IPS DF 6.9 (cell line): ENCODE measurements at regions not wholly inside any gene's neighbourhood (a gene's known extent, or its start where the extent isn't known, plus 50 kb on each side); places are given as distances from the start of the nearest gene placed in this dataset.

Experiments
- DNase-seq: peaks from one replicate; pipeline ENCODE4 v3.0.0-alpha.2; 2013; ENCODE audit warnings: low read depth, low spot score
- H3K27ac ChIP-seq: one replicate; pipeline ENCODE4 v1.5.1; 2013; ENCODE audit warnings: low read length, control low read depth
- H3K27me3 ChIP-seq: 2 replicates; pipeline ENCODE4 v1.6.1; 2013; ENCODE audit warnings: mild to moderate bottlenecking, low read length; ENCODE audit not compliant: control insufficient read depth, insufficient read depth
- H3K36me3 ChIP-seq: 2 replicates; pipeline ENCODE4 v1.6.1; 2013; ENCODE audit warnings: low read length; ENCODE audit not compliant: control insufficient read depth, insufficient read depth
- H3K4me1 ChIP-seq: 2 replicates; pipeline ENCODE4 v1.6.1; 2013; ENCODE audit warnings: low read length; ENCODE audit not compliant: control insufficient read depth, insufficient read depth
- H3K4me3 ChIP-seq: 2 replicates; pipeline ENCODE4 v1.5.1; 2013; ENCODE audit warnings: mild to moderate bottlenecking, low read length
- H3K9me3 ChIP-seq: 2 replicates; pipeline ENCODE4 v1.6.1; 2013; ENCODE audit warnings: low read length, inconsistent platforms; ENCODE audit not compliant: control insufficient read depth, insufficient read depth
- WGBS: extraction: QIAGEN DNeasy Blood & Tissue Kit; methylation state at CpG from one replicate; pipeline ENCODE4 v1.1.7; 2013; ENCODE audit warnings: mixed read lengths, missing lambda C conversion rate; ENCODE audit not compliant: insufficient read length, insufficient coverage; 5-methylcytosine and 5-hydroxymethylcytosine counted together

DNA sequence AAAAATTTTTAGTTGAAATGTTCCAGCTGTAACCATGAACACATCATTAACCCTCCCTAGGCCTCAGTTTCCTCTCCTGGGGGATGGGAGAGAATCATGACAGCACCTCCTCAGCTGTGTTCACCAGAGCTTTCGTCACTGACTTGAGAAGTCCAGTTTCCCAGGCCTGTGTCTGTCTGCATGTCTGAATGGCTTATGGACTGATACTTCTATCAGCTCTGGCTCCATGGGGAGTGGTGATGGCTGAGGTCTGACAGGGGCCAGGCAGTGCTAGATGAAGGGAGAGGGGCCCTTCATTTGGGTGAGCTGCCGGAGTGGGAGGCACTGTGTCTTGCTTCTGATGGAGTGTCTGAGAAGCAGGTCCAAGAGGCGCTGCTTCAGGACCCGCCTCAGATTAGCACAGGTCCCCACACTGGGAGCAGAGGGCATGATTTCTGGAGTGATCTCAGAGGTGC lies 192.9 kb downstream of the PTPN20 start:
- Histone ChIP-seq H3K36me3 (no peaks in the 10 kb centered on the region), H3K27me3 (no peaks in the 10 kb centered on the region), H3K4me3 (no peak overlapping the region), H3K4me1 (no peaks in the 10 kb centered on the region), H3K9me3 (no peaks in the 10 kb centered on the region), H3K27ac (no peak overlapping the region)
- no peak for DNase-seq
- no CpG with 5 or more reads among the region's 4 CpGs for WGBS

DNA sequence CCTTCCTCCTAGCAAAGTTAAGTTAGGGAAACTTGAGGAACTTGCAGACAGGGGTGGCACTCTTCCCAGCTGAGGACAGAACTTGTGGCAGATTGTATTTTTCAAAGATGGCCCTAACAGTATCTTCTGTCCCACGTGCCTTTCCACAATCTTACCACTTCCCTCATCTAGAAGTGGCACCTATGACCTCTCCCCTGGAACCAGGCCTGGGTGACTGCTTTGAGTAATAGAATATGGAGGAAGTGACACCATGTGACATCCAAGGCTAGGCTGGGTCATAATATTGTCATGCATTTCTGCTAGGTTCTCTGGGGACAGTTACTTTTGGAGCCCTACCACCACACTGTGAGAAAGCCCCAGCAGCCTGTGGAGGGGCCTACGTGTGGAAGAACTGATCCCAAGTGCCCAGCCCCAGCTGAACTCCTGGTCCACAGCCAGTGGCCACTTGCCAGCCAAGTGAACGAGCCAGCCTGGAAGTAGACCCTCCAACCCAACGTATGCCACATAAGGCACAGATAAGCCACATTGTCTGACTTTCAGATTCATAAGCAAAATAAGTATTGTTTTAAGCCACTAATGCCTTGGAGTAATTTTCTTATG lies 193.7 kb downstream of the PTPN20 start:
- H3K4me3 ChIP-seq, result no peak overlapping the region
- no peak overlapping the region for H3K27ac ChIP-seq
- no peaks in the 10 kb centered on the region for H3K4me1 ChIP-seq
- no peak for DNase-seq
- no peaks in the 10 kb centered on the region for H3K36me3 ChIP-seq
- no peaks in the 10 kb centered on the region for H3K9me3 ChIP-seq
- no CpG with 5 or more reads among the region's 4 CpGs for WGBS
- H3K27me3 ChIP-seq, result no peaks in the 10 kb centered on the region

DNA sequence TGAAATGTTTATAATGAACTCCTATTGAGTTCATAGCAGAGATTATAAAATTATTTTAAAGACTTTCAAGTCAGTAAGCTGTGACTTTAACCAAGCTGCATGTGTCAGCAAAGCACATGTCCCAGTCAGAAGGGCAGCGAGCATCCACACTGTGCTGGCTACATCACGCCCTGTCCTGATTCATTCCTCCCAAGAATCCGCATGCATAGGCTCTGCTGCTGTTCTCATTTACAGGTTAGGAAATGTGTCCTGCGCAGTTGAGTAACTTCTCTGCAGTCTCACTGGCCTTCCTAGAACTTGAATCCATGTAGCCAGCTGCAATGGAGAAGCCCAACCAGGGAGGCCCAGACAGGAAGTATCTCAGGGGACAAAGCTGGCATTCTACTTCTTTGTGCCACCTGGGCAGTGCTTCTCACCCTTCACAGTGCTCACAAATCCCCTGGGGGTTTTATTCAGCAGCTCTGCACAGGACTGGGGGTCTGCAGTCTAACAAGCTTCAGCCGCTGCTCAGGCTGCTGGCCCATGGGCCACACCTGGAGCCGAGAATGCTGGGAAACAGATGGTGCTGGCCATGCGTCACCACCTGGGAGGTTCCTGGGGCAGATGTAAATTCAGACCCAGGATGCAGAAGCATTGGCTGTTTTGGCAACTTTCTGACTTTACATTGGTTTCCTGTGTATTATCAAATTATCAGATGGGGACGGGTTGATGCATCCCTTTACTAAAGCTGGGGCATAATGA lies 192.8 kb upstream of the GDF10 start:
- H3K9me3 ChIP-seq, result no peaks in the 10 kb centered on the region
- no CpG with 5 or more reads among the region's 8 CpGs for WGBS
- no peak overlapping the region for H3K4me3 ChIP-seq
- H3K27ac ChIP-seq, result no peak overlapping the region
- H3K27me3 ChIP-seq, result no peaks in the 10 kb centered on the region
- no peak for DNase-seq
- no peaks in the 10 kb centered on the region for H3K4me1 ChIP-seq
- no peaks in the 10 kb centered on the region for H3K36me3 ChIP-seq

DNA sequence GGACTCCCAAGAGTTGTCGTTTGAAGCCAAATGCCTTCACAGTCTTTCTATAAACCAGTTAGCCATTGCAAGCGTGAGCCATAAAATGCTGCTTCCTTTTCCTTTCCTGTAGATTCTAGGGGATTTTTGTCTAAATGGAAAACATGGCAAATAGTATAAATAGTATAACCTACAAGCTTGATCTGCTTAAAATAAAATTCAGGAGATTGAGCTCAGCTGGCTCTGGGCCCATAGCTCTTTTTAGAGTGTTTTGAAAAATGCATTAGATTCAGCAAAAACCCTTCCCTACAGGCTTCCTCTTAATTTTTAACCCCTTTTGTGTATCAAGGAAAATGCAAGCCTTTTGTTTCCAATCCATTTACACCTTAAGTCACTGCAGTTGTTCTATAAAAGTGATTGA lies 190.1 kb upstream of the GDF10 start:
- Histone ChIP-seq H3K9me3 (no peaks in the 10 kb centered on the region), H3K27me3 (no peaks in the 10 kb centered on the region), H3K4me3 (no peak overlapping the region), H3K27ac (no peak overlapping the region), H3K4me1 (no peaks in the 10 kb centered on the region), H3K36me3 (no peaks in the 10 kb centered on the region)
- DNase-seq, result no peak
- no CpG with 5 or more reads among the region's 2 CpGs for WGBS

DNA sequence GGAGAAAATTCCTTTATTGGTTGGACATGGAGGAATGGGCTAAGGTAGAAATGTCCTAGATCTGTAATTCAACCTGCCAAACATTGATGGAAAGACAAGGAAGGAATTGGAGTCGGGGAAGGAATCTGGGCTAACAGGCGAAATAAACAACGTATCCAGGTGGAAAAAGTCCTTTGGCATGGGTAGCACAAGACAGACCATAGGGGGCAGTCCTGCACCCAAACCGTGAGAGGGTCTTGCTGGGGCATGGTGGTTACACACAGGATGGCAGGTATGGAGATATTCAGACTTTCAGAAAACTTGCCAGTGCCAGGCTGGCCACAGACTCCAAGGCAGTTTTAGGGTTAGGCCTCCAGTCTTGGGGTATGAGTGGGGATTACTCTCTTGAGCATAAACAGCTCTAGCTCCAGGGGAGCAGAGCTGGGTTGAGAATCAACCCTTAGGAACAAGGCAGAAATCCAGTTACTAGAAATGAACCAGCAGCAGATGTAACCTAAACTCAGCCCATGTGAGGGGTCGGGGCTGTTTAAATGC lies 188.6 kb upstream of the GDF10 start:
- Histone ChIP-seq H3K27ac (no peak overlapping the region), H3K9me3 (no peaks in the 10 kb centered on the region), H3K27me3 (no peaks in the 10 kb centered on the region), H3K4me3 (no peak overlapping the region), H3K36me3 (no peaks in the 10 kb centered on the region), H3K4me1 (no peaks in the 10 kb centered on the region)
- no CpG with 5 or more reads among the region's 5 CpGs for WGBS
- no peak for DNase-seq

DNA sequence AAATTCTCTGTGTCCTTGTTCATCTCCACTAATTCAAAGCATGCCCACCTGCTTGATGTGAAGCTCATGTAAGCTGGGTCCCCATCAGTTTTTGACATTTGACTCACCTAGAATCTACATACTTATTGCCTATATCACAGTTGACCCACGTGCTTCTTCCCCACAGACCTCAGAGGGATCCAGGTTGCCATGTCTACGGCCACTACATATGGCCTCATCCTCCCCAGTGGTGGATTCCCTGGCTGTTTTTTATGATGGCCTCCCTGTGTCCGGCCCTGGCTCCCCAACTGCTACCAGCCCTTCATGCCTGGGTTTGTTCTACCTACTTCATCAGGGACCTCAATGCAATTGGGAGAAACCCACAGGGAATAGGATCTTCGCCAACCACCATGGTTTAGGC lies 187.4 kb upstream of the GDF10 start:
- H3K4me3 ChIP-seq, result no peak overlapping the region
- H3K27me3 ChIP-seq, result no peaks in the 10 kb centered on the region
- H3K36me3 ChIP-seq, result no peaks in the 10 kb centered on the region
- no peak overlapping the region for H3K27ac ChIP-seq
- H3K9me3 ChIP-seq, result no peaks in the 10 kb centered on the region
- no peaks in the 10 kb centered on the region for H3K4me1 ChIP-seq
- WGBS, result no CpG with 5 or more reads among the region's 4 CpGs
- no peak for DNase-seq

DNA sequence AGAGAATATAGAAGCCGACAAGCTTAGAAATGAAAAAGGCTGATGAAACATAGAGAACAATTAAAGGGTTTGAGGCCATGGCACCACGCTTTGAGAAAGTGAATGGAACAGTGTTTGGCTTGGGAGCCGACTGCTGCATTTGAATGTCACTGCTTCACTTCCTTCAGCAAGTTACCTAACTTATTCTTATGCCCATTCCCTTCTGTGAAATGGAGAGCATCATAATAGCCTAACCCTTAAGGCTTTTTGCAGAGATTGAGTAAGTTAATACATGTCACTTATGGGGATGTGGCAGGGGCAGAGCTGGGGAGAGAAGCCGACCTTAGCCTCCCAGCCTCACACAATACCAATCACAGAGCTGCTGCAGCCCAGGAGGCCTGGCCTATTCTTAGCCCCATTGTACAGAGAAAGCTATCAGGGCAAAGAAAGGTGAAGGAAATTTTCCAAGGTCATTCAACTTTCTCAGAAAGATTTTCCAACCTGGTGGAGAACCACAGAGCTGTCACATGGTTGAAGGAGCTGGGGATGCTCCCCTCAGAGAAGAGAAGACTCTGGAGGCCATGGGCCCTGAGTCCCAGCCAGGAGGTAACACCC lies 186.0 kb upstream of the GDF10 start:
- H3K27me3 ChIP-seq, result no peaks in the 10 kb centered on the region

DNA sequence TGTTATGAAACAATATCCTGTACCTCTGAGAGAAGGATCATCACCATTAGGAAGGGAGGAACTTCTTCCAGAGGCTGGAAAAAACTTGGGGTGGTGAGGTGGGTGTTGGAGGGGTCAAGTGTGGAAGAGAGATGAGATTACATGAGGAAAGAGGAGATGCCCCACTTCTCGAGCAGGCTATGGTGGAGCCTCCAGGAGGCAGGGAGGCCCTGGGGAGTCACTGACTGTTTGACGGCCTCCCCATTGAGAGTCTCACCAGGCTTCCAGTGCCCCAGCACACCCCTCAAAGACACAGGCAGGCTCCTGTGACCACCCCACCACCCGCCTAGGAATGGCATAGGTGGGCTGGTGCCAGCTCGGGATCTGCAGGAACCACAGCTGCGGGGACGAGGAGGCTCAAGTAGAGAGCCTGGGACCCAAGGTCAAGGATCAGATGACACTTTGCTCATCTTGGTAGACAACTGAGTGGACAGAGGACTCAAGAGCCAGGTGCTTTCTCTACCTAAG lies 185.3 kb upstream of the GDF10 start:
- no peaks in the 10 kb centered on the region for H3K36me3 ChIP-seq
- DNase-seq, result no peak
- no peaks in the 10 kb centered on the region for H3K4me1 ChIP-seq
- no peak overlapping the region for H3K4me3 ChIP-seq
- no peaks in the 10 kb centered on the region for H3K9me3 ChIP-seq
- H3K27me3 ChIP-seq, result no peaks in the 10 kb centered on the region
- H3K27ac ChIP-seq, result no peak overlapping the region
- WGBS, result no CpG with 5 or more reads among the region's 6 CpGs

More for the DNA sequence above, 186.0 kb upstream of the GDF10 start:
- no CpG with 5 or more reads among the region's 4 CpGs for WGBS
- Histone ChIP-seq H3K4me3 (no peak overlapping the region), H3K27ac (no peak overlapping the region), H3K36me3 (no peaks in the 10 kb centered on the region), H3K4me1 (no peaks in the 10 kb centered on the region), H3K9me3 (no peaks in the 10 kb centered on the region)
- no peak for DNase-seq

DNA sequence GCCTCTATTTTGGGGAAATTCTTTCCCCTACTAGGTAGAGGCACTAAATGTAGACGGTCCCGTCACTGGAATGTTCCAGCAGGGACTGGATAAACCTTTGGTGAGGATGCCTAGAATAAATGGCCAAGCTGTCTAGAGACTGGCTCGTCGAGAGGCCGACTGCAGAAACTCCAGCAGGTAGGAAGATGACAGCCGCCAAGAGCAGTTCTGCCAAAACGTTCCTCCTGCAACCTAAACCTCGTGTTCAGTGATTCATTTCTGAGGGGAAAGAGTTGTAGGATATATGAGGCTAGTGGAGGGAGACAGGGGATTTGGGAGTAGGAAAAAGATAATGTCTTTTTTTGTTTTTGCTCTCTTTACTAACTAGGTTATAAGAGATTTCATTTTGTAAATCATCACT lies 184.7 kb upstream of the GDF10 start:
- no peak for DNase-seq
- Histone ChIP-seq H3K27ac (no peak overlapping the region), H3K4me3 (no peak overlapping the region), H3K27me3 (no peaks in the 10 kb centered on the region), H3K4me1 (no peaks in the 10 kb centered on the region), H3K9me3 (no peaks in the 10 kb centered on the region), H3K36me3 (no peaks in the 10 kb centered on the region)
- WGBS, result no CpG with 5 or more reads among the region's 8 CpGs

DNA sequence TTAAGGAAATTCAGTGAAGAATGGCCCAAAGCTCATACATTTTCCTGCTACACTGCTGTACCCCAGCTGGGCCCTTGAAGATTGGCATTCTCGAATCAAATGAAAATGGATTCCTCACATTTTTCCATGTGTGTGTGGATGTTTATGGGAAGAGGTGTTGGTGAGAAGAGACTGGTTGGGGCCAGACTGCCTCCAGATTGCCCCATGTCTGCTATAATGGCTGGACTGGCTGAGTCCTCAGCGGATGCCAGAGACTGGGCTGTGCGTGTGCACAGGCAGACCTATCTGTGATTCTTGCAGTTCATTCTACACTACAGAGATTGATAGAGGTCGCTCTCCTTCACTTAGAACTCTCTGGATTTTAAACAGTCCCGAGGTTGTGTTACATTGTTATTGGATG lies 183.6 kb upstream of the GDF10 start:
- Histone ChIP-seq H3K27me3 (no peaks in the 10 kb centered on the region), H3K27ac (no peak overlapping the region), H3K4me3 (no peak overlapping the region), H3K9me3 (no peaks in the 10 kb centered on the region), H3K36me3 (no peaks in the 10 kb centered on the region), H3K4me1 (0 out of 2 replicates have a peak, but pooled peaks cover 2% of the 10 kb centered on the region)
- DNase-seq, result no peak
- no CpG with 5 or more reads among the region's 5 CpGs for WGBS
